OCI-LY7 (cell line): ENCODE measurements at regions not wholly inside any gene's neighbourhood (a gene's known extent, or its start where the extent isn't known, plus 50 kb on each side); places are given as distances from the start of the nearest gene placed in this dataset.

Source experiments
- CTCF ChIP-seq: fragments of 200-600 bp; sonication (generic); conservative IDR thresholded peaks from 2 replicates; pipeline ENCODE4 v1.5.1; 2014; ENCODE audit warnings: mild to moderate bottlenecking, antibody characterized with exemption, low read length, moderate library complexity, mixed read lengths
- EZH2phosphoT487 ChIP-seq: fragments of 200-600 bp; sonication (generic); IDR thresholded peaks from 2 replicates; pipeline ENCODE4 v1.6.1; 2018; ENCODE audit warnings: low read depth, borderline replicate concordance, mild to moderate bottlenecking, mixed run types, antibody characterized with exemption, low read length, moderate library complexity, mixed read lengths

- TF ChIP-seq CTCF, result no peak
- TF ChIP-seq EZH2phosphoT487, result no peak
Measured at GRCh38 chr13:37290716-37291505, 185.4 kb upstream of the CSNK1A1L start.
